ENCODE measurements at regions not wholly inside any gene's neighbourhood (a gene's known extent, or its start where the extent isn't known, plus 50 kb on each side); places are given as distances from the start of the nearest gene placed in this dataset.

GRCh38 chr2:199024224-199024623, 433.5 kb downstream of the SATB2 start:
- no peaks in the 10 kb centered on the region for H3K4me1 Mint-ChIP-seq (ENCODE audit: unreplicated experiment)
- no peak for TF ChIP-seq CTCF (IDR thresholded peaks at IDR 0.05)
- H3K27ac Mint-ChIP-seq (ENCODE audit: unreplicated experiment): no peak overlapping the region
- no peaks in the 10 kb centered on the region for H3K36me3 Mint-ChIP-seq (ENCODE audit: unreplicated experiment)
- H3K27me3 Mint-ChIP-seq (ENCODE audit: unreplicated experiment): no peaks in the 10 kb centered on the region
- no peak overlapping the region for H3K4me3 Mint-ChIP-seq (ENCODE audit: unreplicated experiment)
- no peak for DNase-seq (ENCODE audit: extremely low spot score, unreplicated experiment)
- no peaks in the 10 kb centered on the region for H3K9me3 Mint-ChIP-seq (ENCODE audit: unreplicated experiment)

GRCh38 chr2:199019898-199020507, 437.7 kb downstream of the SATB2 start:
- no peaks in the 10 kb centered on the region for H3K9me3 Mint-ChIP-seq (ENCODE audit: unreplicated experiment)
- H3K4me3 Mint-ChIP-seq (ENCODE audit: unreplicated experiment): no peak overlapping the region
- DNase-seq (ENCODE audit: extremely low spot score, unreplicated experiment): no peak
- H3K4me1 Mint-ChIP-seq (ENCODE audit: unreplicated experiment): no peaks in the 10 kb centered on the region
- TF ChIP-seq CTCF (IDR thresholded peaks at IDR 0.05): peak; percentile 52
- peaks cover 3% of the 10 kb centered on the region for H3K27me3 Mint-ChIP-seq (ENCODE audit: unreplicated experiment)
- H3K27ac Mint-ChIP-seq (ENCODE audit: unreplicated experiment): no peak overlapping the region
- no peaks in the 10 kb centered on the region for H3K36me3 Mint-ChIP-seq (ENCODE audit: unreplicated experiment)

- Mint-ChIP-seq H3K4me1 (ENCODE audit: unreplicated experiment) (no peaks in the 10 kb centered on the region), H3K36me3 (ENCODE audit: unreplicated experiment) (no peaks in the 10 kb centered on the region), H3K27me3 (ENCODE audit: unreplicated experiment) (peaks cover 3% of the 10 kb centered on the region), H3K9me3 (ENCODE audit: unreplicated experiment) (no peaks in the 10 kb centered on the region), H3K4me3 (ENCODE audit: unreplicated experiment) (no peak overlapping the region), H3K27ac (ENCODE audit: unreplicated experiment) (no peak overlapping the region)
- no peak for TF ChIP-seq CTCF (IDR thresholded peaks at IDR 0.05)
- no peak for DNase-seq (ENCODE audit: extremely low spot score, unreplicated experiment)
Observed at GRCh38 chr2:199018826-199019225, 438.9 kb downstream of the SATB2 start.

GRCh38 chr2:199015072-199015471, 442.7 kb downstream of the SATB2 start:
- Mint-ChIP-seq H3K9me3 (ENCODE audit: unreplicated experiment) (peaks cover 2% of the 10 kb centered on the region), H3K4me1 (ENCODE audit: unreplicated experiment) (no peaks in the 10 kb centered on the region), H3K4me3 (ENCODE audit: unreplicated experiment) (no peak overlapping the region), H3K36me3 (ENCODE audit: unreplicated experiment) (no peaks in the 10 kb centered on the region), H3K27ac (ENCODE audit: unreplicated experiment) (no peak overlapping the region), H3K27me3 (ENCODE audit: unreplicated experiment) (peaks cover 3% of the 10 kb centered on the region)
- no peak for TF ChIP-seq CTCF (IDR thresholded peaks at IDR 0.05)
- no peak for DNase-seq (ENCODE audit: extremely low spot score, unreplicated experiment)

GRCh38 chr2:199014226-199014625, 443.5 kb downstream of the SATB2 start:
- Mint-ChIP-seq H3K9me3 (ENCODE audit: unreplicated experiment) (peaks cover 10% of the 10 kb centered on the region), H3K36me3 (ENCODE audit: unreplicated experiment) (no peaks in the 10 kb centered on the region), H3K27ac (ENCODE audit: unreplicated experiment) (no peak overlapping the region), H3K4me3 (ENCODE audit: unreplicated experiment) (no peak overlapping the region), H3K4me1 (ENCODE audit: unreplicated experiment) (no peaks in the 10 kb centered on the region), H3K27me3 (ENCODE audit: unreplicated experiment) (peaks cover 3% of the 10 kb centered on the region)
- DNase-seq (ENCODE audit: extremely low spot score, unreplicated experiment): no peak
- TF ChIP-seq CTCF (IDR thresholded peaks at IDR 0.05): no peak

Measured in osteocyte (in vitro differentiated cells).